IMR-90 (cell line): ENCODE measurements at regions not wholly inside any gene's neighbourhood (a gene's known extent, or its start where the extent isn't known, plus 50 kb on each side); places are given as distances from the start of the nearest gene placed in this dataset.

Experiments
- ATAC-seq: fragments of 200-7000 bp; cut with Tn5 transposase; 2 replicates; pipeline ENCODE4 v1.9.1; 2020; ENCODE audit warnings: low read depth, mild to moderate bottlenecking, moderate library complexity
- BruUV-seq: library from RNA; stranded (reverse); fragments of 400-500 nt; replicated peaks from 2 replicates; lab custom pipeline; 2021; lab: Mats Ljungman, UMichigan
- CTCF ChIA-PET: fragments of 300-600 bp; formaldehyde crosslinking; extraction: SDS; loops from one replicate; lab custom pipeline; 2021; ENCODE audit warnings: antibody characterized with exemption; lab: Yijun Ruan, JAX
- POLR2A ChIA-PET: fragments of 300-600 bp; sonication (Branson Sonifier 250); formaldehyde crosslinking; loops from one replicate; lab custom pipeline; 2022; ENCODE audit warnings: antibody characterized with exemption; ENCODE audit not compliant: unreplicated experiment; lab: Charles Lee
- DNase-seq: peaks from one replicate; pipeline ENCODE4 v3.0.0; 2013
- H2AFZ ChIP-seq: replicated peaks from 2 replicates; pipeline ENCODE3; 2013; ENCODE audit warnings: low read length, mild to moderate bottlenecking; ENCODE audit not compliant: poor library complexity
- H2AK5ac ChIP-seq: 2 replicates; pipeline ENCODE4 v1.6.1; 2013; ENCODE audit warnings: low read depth, low read length, inconsistent platforms
- H2AK9ac ChIP-seq: replicated peaks from 2 replicates; pipeline ENCODE3; 2013; ENCODE audit warnings: mild to moderate bottlenecking, low read depth, low read length, moderate library complexity; ENCODE audit not compliant: poor library complexity
- H2BK120ac ChIP-seq: 2 replicates; pipeline ENCODE4 v1.6.1; 2013; ENCODE audit warnings: low read depth, low read length, inconsistent platforms
- H2BK15ac ChIP-seq: 3 replicates; pipeline ENCODE4 v1.6.1; 2013; ENCODE audit warnings: low read depth, low read length, inconsistent platforms
- H2BK20ac ChIP-seq: 2 replicates; pipeline ENCODE4 v1.6.1; 2013; ENCODE audit warnings: low read depth, mild to moderate bottlenecking, inconsistent platforms, low read length, moderate library complexity
- H2BK5ac ChIP-seq: 2 replicates; pipeline ENCODE4 v1.6.1; 2013; ENCODE audit warnings: mild to moderate bottlenecking, low read depth, low read length, inconsistent platforms; ENCODE audit not compliant: poor library complexity, severe bottlenecking
- H3K14ac ChIP-seq: replicated peaks from 2 replicates; pipeline ENCODE4 v1.6.1; 2013; ENCODE audit warnings: low read depth, low read length, inconsistent platforms
- H3K18ac ChIP-seq: 2 replicates; pipeline ENCODE4 v1.6.1; 2013; ENCODE audit warnings: low read depth, low read length, control low read depth
- H3K23ac ChIP-seq: 2 replicates; pipeline ENCODE4 v1.6.1; 2013; ENCODE audit warnings: low read depth, low read length, inconsistent platforms
- H3K27ac ChIP-seq: 2 replicates; pipeline ENCODE4 v1.5.1; 2013; ENCODE audit warnings: mild to moderate bottlenecking, control low read depth, low read length; ENCODE audit not compliant: insufficient read depth
- H3K27me3 ChIP-seq: 2 replicates; pipeline ENCODE4 v1.6.1; 2013; ENCODE audit warnings: low read length; ENCODE audit not compliant: control insufficient read depth, insufficient read depth
- H3K36me3 ChIP-seq: 2 replicates; pipeline ENCODE4 v1.6.1; 2013; ENCODE audit warnings: low read length, mixed read lengths; ENCODE audit not compliant: control insufficient read depth, insufficient read depth
- H3K4ac ChIP-seq: 2 replicates; pipeline ENCODE4 v1.6.1; 2013; ENCODE audit warnings: low read depth, low read length, inconsistent platforms
- H3K4me1 ChIP-seq: 2 replicates; pipeline ENCODE4 v1.6.1; 2013; ENCODE audit warnings: low read length, mixed read lengths; ENCODE audit not compliant: control insufficient read depth, insufficient read depth
- H3K4me2 ChIP-seq: 2 replicates; pipeline ENCODE4 v1.6.1; 2013; ENCODE audit warnings: low read depth, mild to moderate bottlenecking, control low read depth, low read length, moderate library complexity
- H3K4me3 ChIP-seq: 2 replicates; pipeline ENCODE4 v1.5.1; 2013; ENCODE audit warnings: low read depth, mild to moderate bottlenecking, control low read depth, low read length, moderate library complexity; ENCODE audit not compliant: insufficient read depth
- H3K56ac ChIP-seq: 2 replicates; pipeline ENCODE4 v1.6.1; 2013; ENCODE audit warnings: low read length, inconsistent platforms; ENCODE audit not compliant: insufficient read depth; ENCODE audit errors: extremely low read depth
- H3K79me1 ChIP-seq, 2 experiments: 2 replicates each; pipeline ENCODE4 v1.6.1; 2013; ENCODE audit warnings: low read length in 2 of 2, inconsistent platforms in 1 of 2, low read depth in 1 of 2
- H3K9ac ChIP-seq: 2 replicates; pipeline ENCODE4 v1.6.1; 2013; ENCODE audit warnings: low read depth, low read length, control low read depth
- H3K9me1 ChIP-seq: 2 replicates; pipeline ENCODE4 v1.6.1; 2013; ENCODE audit warnings: low read length, inconsistent platforms; ENCODE audit not compliant: insufficient read depth
- H3K9me3 ChIP-seq: 2 replicates; pipeline ENCODE4 v1.6.1; 2013; ENCODE audit warnings: low read length; ENCODE audit not compliant: control insufficient read depth, insufficient read depth
- H4K20me1 ChIP-seq: 2 replicates; pipeline ENCODE4 v1.6.1; 2013; ENCODE audit warnings: low read length, inconsistent platforms; ENCODE audit not compliant: insufficient read depth
- H4K5ac ChIP-seq: 2 replicates; pipeline ENCODE4 v1.6.1; 2013; ENCODE audit warnings: mild to moderate bottlenecking, low read depth, low read length, control low read depth
- H4K8ac ChIP-seq, 2 experiments: 2 replicates each; pipeline ENCODE4 v1.6.1; 2013; ENCODE audit warnings: low read depth in 2 of 2, low read length in 2 of 2, control low read depth in 1 of 2, inconsistent platforms in 1 of 2
- H4K91ac ChIP-seq: 2 replicates; pipeline ENCODE4 v1.6.1; 2013; ENCODE audit warnings: low read depth, low read length, inconsistent platforms; ENCODE audit not compliant: insufficient read depth
- CHD1 ChIP-seq: IDR thresholded peaks from 2 replicates; pipeline ENCODE4 v1.6.1; 2012; ENCODE audit warnings: low read depth, low read length, improper control_type of control experiment
- MAZ ChIP-seq: IDR thresholded peaks from 2 replicates; pipeline ENCODE4 v1.6.1; 2012; ENCODE audit warnings: low read depth, mild to moderate bottlenecking, low read length, improper control_type of control experiment, moderate library complexity, borderline replicate concordance
- MXI1 ChIP-seq: IDR thresholded peaks from 2 replicates; pipeline ENCODE4 v1.6.1; 2012; ENCODE audit warnings: low read depth, mild to moderate bottlenecking, low read length, moderate library complexity, borderline replicate concordance
- POLR2A ChIP-seq: IDR thresholded peaks from 2 replicates; pipeline ENCODE4 v1.6.1; 2012; ENCODE audit warnings: mild to moderate bottlenecking, low read depth, low read length
- RFX5 ChIP-seq: IDR thresholded peaks from 2 replicates; pipeline ENCODE4 v1.8.0; 2012; ENCODE audit warnings: low read depth, mild to moderate bottlenecking, low read length, moderate library complexity
- WGBS, 2 experiments: methylation state at CpG; one replicate each; pipeline versions ENCODE4 v1.1.5 to v1.1.7; 2013; ENCODE audit warnings: missing lambda C conversion rate in 2 of 2; ENCODE audit not compliant: insufficient read length in 1 of 2; ENCODE audit errors: extremely low coverage in 2 of 2; 5-methylcytosine and 5-hydroxymethylcytosine counted together
- dilution Hi-C: fragments of 300-500 bp; cut with HindIII; formaldehyde crosslinking; loops from one replicate; pipeline ENCODE4 v1.14.3; 2018; ENCODE audit warnings: low sequenced_read_pairs; ENCODE audit not compliant: unreplicated experiment
- in situ Hi-C: fragments of 300-500 bp; cut with MboI; formaldehyde crosslinking; loops from 3 replicates; pipeline ENCODE4 v1.14.3; 2019; ENCODE audit warnings: low sequenced_read_pairs, inconsistent platforms, mixed read lengths
- intact Hi-C: fragments of 100-400 bp; cut with micrococcal nuclease; formaldehyde crosslinking; loops from 2 replicates; pipeline ENCODE4 v1.10.0; 2022
- TF ChIP-seq, protein P1 (sequence below): fragments of 150-350 bp; IDR thresholded peaks from 2 replicates; pipeline ENCODE4 v1.6.1; 2017; ENCODE audit warnings: mild to moderate bottlenecking, antibody characterized with exemption, low read length, low read depth
- TF ChIP-seq, protein P2 (sequence below): conservative IDR thresholded peaks from 2 replicates; pipeline ENCODE4 v1.5.1; 2012; ENCODE audit warnings: mild to moderate bottlenecking, low read depth, low read length, improper control_type of control experiment

DNA sequence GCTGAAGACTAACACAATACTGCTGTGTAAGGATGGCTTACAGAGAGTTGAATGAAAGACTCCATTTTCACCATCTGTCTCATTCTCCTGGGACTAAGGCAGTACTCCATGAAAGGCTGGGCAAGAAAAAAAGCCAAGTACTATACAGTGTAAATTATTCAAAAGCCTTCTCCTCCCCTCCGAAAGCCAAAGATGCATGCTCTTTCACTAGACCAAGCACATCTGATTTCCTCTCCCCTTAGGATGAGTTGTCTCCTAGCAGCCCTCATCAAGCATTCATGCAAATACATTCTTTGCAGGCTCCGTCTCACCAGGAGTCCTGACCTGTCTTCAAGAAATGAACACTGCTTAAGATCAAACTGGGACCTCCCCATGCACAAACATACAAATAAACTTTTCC is 133.5 kb upstream of the THBS1 start:
- peaks cover 2% of the 10 kb centered on the region; the same call in 1 of the 2 replicates for H3K4me1 ChIP-seq
- H3K9ac ChIP-seq, result no peak overlapping the region
- ATAC-seq (no peak), DNase-seq (no peak)
- no peak overlapping the region for H3K27ac ChIP-seq
- ChIA-PET CTCF (no interaction called here), POLR2A (no interaction called here)
- H2AK9ac ChIP-seq, result no peak overlapping the region
- H3K4ac ChIP-seq, result no peak overlapping the region
- H4K5ac ChIP-seq, result no peak overlapping the region
- no peaks in the 10 kb centered on the region for H3K9me1 ChIP-seq
- no peaks in the 10 kb centered on the region for H3K9me3 ChIP-seq
- H3K56ac ChIP-seq, result no peak overlapping the region
- in situ Hi-C loops, result no loop called here
- dilution Hi-C loops, result no loop called here
- H2BK120ac ChIP-seq, result no peak overlapping the region
- H4K8ac ChIP-seq, result no peak overlapping the region
- BruUV-seq, result no TSS peak
- WGBS, 2 experiments, result 100% methylated on average over 2 of the region's 2 CpGs; no CpG with 5 or more reads in 1 of the 2 experiments
- H3K14ac ChIP-seq, result no peak overlapping the region
- H2AK5ac ChIP-seq, result peak overlapping the region; percentile 16; the same call in 1 of the 2 replicates
- no peak overlapping the region for H3K23ac ChIP-seq
- H3K36me3 ChIP-seq, result no peaks in the 10 kb centered on the region
- H3K4me3 ChIP-seq, result no peak overlapping the region
- H3K18ac ChIP-seq, result no peak overlapping the region
- H3K4me2 ChIP-seq, result no peak overlapping the region
- no peak overlapping the region for H4K91ac ChIP-seq
- H3K79me1 ChIP-seq, result no peaks in the 10 kb centered on the region
- H2BK5ac ChIP-seq, result no peak overlapping the region
- no peak overlapping the region for H2BK20ac ChIP-seq
- intact Hi-C loops, result no loop called here
- no peaks in the 10 kb centered on the region for H4K20me1 ChIP-seq
- H3K27me3 ChIP-seq, result no peaks in the 10 kb centered on the region
- TF ChIP-seq RFX5 (no peak), MXI1 (no peak), CHD1 (no peak), MAZ (no peak), POLR2A (no peak)
- TF ChIP-seq, protein P1, sequence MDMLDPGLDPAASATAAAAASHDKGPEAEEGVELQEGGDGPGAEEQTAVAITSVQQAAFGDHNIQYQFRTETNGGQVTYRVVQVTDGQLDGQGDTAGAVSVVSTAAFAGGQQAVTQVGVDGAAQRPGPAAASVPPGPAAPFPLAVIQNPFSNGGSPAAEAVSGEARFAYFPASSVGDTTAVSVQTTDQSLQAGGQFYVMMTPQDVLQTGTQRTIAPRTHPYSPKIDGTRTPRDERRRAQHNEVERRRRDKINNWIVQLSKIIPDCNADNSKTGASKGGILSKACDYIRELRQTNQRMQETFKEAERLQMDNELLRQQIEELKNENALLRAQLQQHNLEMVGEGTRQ, result no peak
- TF ChIP-seq, protein P2, sequence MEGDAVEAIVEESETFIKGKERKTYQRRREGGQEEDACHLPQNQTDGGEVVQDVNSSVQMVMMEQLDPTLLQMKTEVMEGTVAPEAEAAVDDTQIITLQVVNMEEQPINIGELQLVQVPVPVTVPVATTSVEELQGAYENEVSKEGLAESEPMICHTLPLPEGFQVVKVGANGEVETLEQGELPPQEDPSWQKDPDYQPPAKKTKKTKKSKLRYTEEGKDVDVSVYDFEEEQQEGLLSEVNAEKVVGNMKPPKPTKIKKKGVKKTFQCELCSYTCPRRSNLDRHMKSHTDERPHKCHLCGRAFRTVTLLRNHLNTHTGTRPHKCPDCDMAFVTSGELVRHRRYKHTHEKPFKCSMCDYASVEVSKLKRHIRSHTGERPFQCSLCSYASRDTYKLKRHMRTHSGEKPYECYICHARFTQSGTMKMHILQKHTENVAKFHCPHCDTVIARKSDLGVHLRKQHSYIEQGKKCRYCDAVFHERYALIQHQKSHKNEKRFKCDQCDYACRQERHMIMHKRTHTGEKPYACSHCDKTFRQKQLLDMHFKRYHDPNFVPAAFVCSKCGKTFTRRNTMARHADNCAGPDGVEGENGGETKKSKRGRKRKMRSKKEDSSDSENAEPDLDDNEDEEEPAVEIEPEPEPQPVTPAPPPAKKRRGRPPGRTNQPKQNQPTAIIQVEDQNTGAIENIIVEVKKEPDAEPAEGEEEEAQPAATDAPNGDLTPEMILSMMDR, result no peak
- H2AFZ ChIP-seq, result no peak overlapping the region
- H2BK15ac ChIP-seq, result no peak overlapping the region
